ENCODE measurements at regions not wholly inside any gene's neighbourhood (a gene's known extent, or its start where the extent isn't known, plus 50 kb on each side); places are given as distances from the start of the nearest gene placed in this dataset.
"Not testable (repeated sequence)": the region's sequence is repeated elsewhere in the genome, so short reads cannot be mapped to it uniquely, and the experiment has no call there.

DNA sequence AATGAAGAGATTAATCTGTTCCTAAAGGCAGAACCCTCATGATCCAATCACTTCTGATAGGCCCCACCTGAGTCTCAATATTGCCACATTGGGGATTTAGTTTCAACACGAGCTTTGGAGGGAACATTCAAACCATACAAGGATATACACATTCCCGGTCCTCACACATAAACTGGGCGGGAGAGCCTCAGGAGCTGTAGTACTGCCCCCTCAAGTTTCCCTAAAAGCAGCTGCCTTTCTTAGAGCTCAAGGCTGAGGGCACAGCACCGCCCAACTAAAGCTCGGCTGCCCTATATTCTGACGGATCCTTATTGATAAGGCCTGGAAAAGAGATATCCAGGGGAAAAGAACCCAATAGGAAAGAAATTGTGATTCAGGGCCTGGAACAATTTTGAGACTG lies 83.0 kb downstream of the GADD45G start:
- peaks cover 0 to 5% (median 0%) of the 10 kb centered on the region in 4 donors for H3K4me1 ChIP-seq
- whole genome bisulfite sequencing, 2 donors (ENCODE audit: low coverage in 1 of 2), result 93% methylated on average over 6 of the region's 6 CpGs; no CpG with 5 or more reads in 1 of the 2 donors
- in situ Hi-C loops (cut with MboI; ENCODE audit: low pct_ligation_motif_present in 1 of 4, low pct_unique_long_range_greater_than_20kb in 1 of 4, low sequenced_read_pairs in 3 of 4), result no loop called here

DNA sequence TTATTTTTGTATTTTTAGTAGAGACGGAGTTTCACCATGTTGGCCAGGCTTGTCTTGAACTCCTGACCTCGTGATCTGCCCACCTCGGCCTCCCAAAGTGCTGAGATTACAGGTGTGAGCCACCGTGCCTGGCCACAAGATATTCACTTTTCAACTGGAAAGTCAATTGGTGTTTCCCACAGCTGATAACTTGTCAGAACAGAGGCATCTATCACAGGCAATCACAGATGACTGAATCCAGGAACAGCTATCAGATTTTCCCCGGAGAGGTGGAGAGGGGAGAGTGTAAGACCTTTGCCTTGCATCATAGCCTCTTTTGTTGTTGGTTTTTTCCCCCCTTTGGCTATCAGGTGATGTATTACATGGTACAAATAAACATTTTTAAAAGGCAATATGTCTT lies 84.5 kb downstream of the GADD45G start:
- H3K9me3 ChIP-seq; H3K27me3 ChIP-seq; in situ Hi-C loops (cut with MboI; ENCODE audit: low pct_ligation_motif_present in 1 of 4, low pct_unique_long_range_greater_than_20kb in 1 of 4, low sequenced_read_pairs in 3 of 4); DNase-seq; H3K4me1 ChIP-seq; H3K27ac ChIP-seq; H3K4me3 ChIP-seq; H3K36me3 ChIP-seq: not testable (repeated sequence)
- intact Hi-C loops (cut with DNase I; ENCODE audit: low total_unique reads), result loop anchor here (10.0 kb wide), 1 partner anchor 155 kb away; no protein-coding TSS in a partner anchor
- 93 to 100% methylated on average over 1 to 5 of the region's 5 CpGs for WGBS, 2 donors (ENCODE audit: low coverage in 1 of 2)

More for the DNA sequence above, 83.0 kb downstream of the GADD45G start:
- Histone ChIP-seq H3K4me3 (no peak overlapping the region), H3K27me3 (no peaks in the 10 kb centered on the region), H3K36me3 (no peaks in the 10 kb centered on the region), H3K27ac (no peak overlapping the region), H3K9me3 (no peaks in the 10 kb centered on the region)
- TF ChIP-seq POLR2A (IDR thresholded peaks at IDR 0.05) (no peak), EP300 (IDR thresholded peaks at IDR 0.05; ENCODE audit: low read depth) (no peak), POLR2AphosphoS5 (IDR thresholded peaks at IDR 0.05) (no peak)
- TF ChIP-seq, protein P1, sequence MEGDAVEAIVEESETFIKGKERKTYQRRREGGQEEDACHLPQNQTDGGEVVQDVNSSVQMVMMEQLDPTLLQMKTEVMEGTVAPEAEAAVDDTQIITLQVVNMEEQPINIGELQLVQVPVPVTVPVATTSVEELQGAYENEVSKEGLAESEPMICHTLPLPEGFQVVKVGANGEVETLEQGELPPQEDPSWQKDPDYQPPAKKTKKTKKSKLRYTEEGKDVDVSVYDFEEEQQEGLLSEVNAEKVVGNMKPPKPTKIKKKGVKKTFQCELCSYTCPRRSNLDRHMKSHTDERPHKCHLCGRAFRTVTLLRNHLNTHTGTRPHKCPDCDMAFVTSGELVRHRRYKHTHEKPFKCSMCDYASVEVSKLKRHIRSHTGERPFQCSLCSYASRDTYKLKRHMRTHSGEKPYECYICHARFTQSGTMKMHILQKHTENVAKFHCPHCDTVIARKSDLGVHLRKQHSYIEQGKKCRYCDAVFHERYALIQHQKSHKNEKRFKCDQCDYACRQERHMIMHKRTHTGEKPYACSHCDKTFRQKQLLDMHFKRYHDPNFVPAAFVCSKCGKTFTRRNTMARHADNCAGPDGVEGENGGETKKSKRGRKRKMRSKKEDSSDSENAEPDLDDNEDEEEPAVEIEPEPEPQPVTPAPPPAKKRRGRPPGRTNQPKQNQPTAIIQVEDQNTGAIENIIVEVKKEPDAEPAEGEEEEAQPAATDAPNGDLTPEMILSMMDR (IDR thresholded peaks at IDR 0.05), result no peak
- DNase-seq, result no peak
- intact Hi-C loops (cut with DNase I; ENCODE audit: low total_unique reads), result loop anchor here (10.0 kb wide), 1 partner anchor 157 kb away; no protein-coding TSS in a partner anchor

DNA sequence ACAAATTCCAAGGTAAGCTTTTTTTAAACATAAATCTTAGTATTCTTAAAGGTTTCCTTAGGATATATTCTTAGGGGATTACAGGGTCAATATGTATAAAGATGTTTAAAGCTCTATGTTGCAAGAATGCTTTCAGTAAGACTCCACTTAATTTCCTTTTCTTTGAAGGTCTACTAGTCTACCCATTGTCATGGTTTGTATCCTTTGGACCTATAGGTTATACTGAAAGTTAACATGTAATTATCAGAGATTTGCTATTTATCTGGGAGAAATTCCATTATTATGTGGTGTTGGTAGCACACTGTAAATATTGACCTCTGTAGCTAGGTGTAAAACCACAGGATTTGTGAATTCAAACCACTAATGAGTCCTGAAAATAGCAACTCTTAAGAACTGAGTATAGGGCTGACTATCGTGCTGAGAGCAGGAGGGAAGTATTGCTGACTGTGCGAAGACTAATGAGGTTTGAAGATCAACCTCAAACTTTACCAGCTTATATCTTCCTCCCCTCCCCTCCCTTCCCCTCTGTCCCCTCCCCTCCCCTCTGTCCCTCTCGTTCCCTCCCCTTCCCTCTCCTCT lies 85.6 kb downstream of the GADD45G start:
- intact Hi-C loops (cut with DNase I; ENCODE audit: low total_unique reads) (no loop called here), in situ Hi-C loops (cut with MboI; ENCODE audit: low pct_ligation_motif_present in 1 of 4, low pct_unique_long_range_greater_than_20kb in 1 of 4, low sequenced_read_pairs in 3 of 4) (no loop called here)
- no peaks in the 10 kb centered on the region for H3K36me3 ChIP-seq
- TF ChIP-seq EP300 (IDR thresholded peaks at IDR 0.05; ENCODE audit: low read depth), result no peak
- TF ChIP-seq, protein P1 (IDR thresholded peaks at IDR 0.05), result no peak
- no peak for TF ChIP-seq POLR2AphosphoS5 (IDR thresholded peaks at IDR 0.05)
- no peak for TF ChIP-seq POLR2A (IDR thresholded peaks at IDR 0.05)
- H3K4me3 ChIP-seq, result no peak overlapping the region
- 66 to 85% methylated on average over 3 of the region's 3 CpGs for WGBS, 2 donors (ENCODE audit: low coverage in 1 of 2)
- H3K27ac ChIP-seq, result no peak overlapping the region
- no peaks in the 10 kb centered on the region for H3K27me3 ChIP-seq
- peaks cover 0 to 5% (median 0%) of the 10 kb centered on the region in 4 donors for H3K4me1 ChIP-seq
- DNase-seq, result no peak
- no peaks in the 10 kb centered on the region for H3K9me3 ChIP-seq

DNA sequence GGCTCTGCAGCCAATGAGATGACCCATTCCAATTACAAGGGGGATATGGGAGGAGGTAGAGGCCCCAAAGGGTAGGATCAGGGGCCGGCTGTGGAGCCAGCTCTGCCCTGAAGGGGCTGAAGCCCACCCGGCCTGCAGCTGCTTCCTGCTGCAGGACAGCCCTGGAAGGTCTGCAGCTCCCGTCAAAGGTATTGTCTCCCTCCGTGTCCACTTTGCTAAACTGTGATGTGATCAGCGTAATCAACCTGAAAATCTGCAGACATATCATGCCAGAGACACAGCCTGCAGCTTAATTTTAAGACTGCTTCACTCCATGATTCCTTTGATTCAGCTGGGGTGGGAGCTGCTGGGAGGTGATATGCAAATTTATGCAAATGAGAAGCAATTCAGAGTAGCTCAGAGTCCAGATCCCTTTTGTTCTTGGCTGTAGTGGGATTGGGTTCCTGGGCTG lies 90.7 kb downstream of the GADD45G start:
- 85 to 90% methylated on average over 2 to 5 of the region's 5 CpGs for WGBS, 2 donors (ENCODE audit: low coverage in 1 of 2)
- no peak for DNase-seq
- H3K27ac ChIP-seq, result no peak overlapping the region
- TF ChIP-seq POLR2A (IDR thresholded peaks at IDR 0.05), result no peak
- TF ChIP-seq, protein P1 (IDR thresholded peaks at IDR 0.05), result no peak
- no peak for TF ChIP-seq EP300 (IDR thresholded peaks at IDR 0.05; ENCODE audit: low read depth)
- TF ChIP-seq POLR2AphosphoS5 (IDR thresholded peaks at IDR 0.05), result no peak
- H3K36me3 ChIP-seq, result no peaks in the 10 kb centered on the region
- intact Hi-C loops (cut with DNase I; ENCODE audit: low total_unique reads) (no loop called here), in situ Hi-C loops (cut with MboI; ENCODE audit: low pct_ligation_motif_present in 1 of 4, low pct_unique_long_range_greater_than_20kb in 1 of 4, low sequenced_read_pairs in 3 of 4) (no loop called here)
- H3K27me3 ChIP-seq, result no peaks in the 10 kb centered on the region
- no peaks in the 10 kb centered on the region for H3K4me1 ChIP-seq
- H3K4me3 ChIP-seq, result no peak overlapping the region
- no peaks in the 10 kb centered on the region for H3K9me3 ChIP-seq

- H3K27ac ChIP-seq; in situ Hi-C loops (cut with MboI; ENCODE audit: low pct_ligation_motif_present in 1 of 4, low pct_unique_long_range_greater_than_20kb in 1 of 4, low sequenced_read_pairs in 3 of 4); H3K9me3 ChIP-seq; H3K4me1 ChIP-seq; H3K36me3 ChIP-seq; DNase-seq; intact Hi-C loops (cut with DNase I; ENCODE audit: low total_unique reads); H3K4me3 ChIP-seq; H3K27me3 ChIP-seq: not testable (repeated sequence)
- WGBS, 2 donors (ENCODE audit: low coverage in 1 of 2), result 86 to 96% methylated on average over 3 to 6 of the region's 6 CpGs
These were observed 91.2 kb downstream of the GADD45G start for GRCh38 chr9:89695979-89696378.
